Right renal pelvis (tissue), 4 donors: ENCODE measurements at regions not wholly inside any gene's neighbourhood (a gene's known extent, or its start where the extent isn't known, plus 50 kb on each side); places are given as distances from the start of the nearest gene placed in this dataset.
"Not testable (repeated sequence)": the region's sequence is repeated elsewhere in the genome, so short reads cannot be mapped to it uniquely, and the experiment has no call there.

ENCODE experiments used
- DNase-seq, 4 donors: peaks; one replicate each; pipeline ENCODE4 v3.0.0-alpha.2; 2013; ENCODE audit warnings: low read depth in 4 of 4, low spot score in 3 of 4, missing footprints in 1 of 4

DNA sequence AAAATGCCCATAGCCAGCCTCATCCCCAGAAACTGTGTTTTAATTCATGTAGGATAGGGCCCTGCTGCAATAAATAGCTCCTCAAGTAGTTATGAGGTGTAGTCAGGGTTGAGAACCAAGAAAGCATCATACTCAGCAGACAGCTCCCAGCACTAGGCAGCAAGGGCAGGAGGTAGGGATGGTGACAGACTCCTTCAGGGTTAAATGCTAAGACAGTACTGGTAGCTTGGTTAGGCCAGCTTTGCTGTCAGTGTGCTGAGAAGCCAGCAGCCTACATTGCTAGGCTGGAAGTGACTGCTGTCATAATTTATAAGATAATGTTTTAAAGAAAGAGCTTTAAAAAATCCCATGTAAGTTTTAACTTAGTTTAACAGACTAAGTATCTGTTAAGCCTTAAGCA lies 113.9 kb upstream of the IMMP2L start:
- DNase-seq: no peak

DNA sequence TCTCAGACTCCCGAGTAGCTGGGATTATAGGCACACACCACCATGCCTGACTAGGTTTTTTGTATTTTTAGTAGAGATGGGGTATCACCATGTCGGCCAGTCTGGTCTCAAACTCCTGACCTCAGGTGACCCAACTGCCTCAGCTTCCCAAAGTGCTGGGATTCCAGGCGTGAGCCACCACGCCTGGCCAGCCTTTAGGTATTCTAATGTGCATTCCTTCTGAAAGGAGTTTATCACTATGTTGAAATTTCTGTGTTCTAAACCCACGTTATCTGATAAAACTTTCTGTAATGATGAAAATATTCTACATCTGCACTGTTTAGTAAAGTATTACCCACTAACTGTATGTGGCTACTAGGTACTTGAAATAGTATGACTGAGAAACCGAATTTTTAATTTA lies 110.6 kb upstream of the IMMP2L start:
- DNase-seq: no peak

DNA sequence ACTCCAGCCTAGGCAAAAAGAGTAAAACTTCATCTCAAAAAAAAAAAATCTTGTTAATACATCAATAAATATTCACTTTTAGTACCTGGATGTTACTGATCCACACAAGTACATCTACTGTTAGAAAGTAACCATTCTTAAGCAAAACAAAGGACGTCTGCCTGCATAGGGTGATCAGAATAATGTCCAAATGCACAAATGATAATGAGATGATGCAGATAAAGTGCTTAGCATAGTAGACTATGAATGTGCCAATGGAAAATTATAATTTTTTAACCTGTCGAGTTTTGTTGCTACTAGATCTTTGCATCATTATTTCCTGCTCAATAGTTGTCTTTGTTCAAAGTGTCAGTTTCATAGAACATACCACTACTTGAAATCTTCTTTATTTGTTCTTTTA lies 109.6 kb upstream of the IMMP2L start:
- DNase-seq: no peak

DNA sequence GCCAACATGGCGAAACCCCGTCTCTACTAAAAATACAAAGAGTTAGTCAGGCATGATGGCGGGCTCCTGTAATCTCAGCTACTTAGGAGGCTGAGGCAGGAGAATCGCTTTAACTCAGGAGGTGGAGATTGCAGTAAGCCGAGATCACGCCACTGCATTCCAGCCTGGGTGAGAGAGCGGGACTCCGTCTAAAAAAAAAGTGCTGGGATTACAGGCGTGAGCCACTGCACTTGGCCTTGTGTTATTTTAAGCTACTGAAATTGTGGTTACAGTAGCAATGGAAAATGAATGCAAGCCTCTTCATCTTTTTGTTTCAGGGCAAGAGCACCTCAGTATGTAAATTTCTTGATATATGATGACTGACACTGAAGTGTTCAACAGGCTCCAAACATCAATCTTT lies 106.4 kb upstream of the IMMP2L start:
- no peak for DNase-seq

DNA sequence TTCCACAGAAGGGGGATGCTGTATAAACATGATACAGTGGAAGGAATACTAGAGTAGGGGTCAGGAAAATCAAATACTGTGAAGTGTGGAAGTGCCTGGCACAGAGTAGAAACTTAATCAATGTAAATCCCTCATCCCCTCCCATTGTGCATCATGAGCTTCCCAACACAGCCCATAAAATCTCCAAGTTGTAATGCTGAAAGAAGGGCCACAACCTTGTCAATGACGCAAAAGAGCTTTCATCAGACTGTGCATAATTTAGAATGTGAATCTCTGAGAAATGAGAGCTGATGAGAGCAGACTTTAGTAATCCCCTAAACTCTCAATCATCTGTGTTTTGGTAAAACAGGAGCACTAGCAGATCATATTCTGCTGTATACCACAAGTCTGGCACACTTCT lies 105.2 kb upstream of the IMMP2L start:
- no peak for DNase-seq

DNA sequence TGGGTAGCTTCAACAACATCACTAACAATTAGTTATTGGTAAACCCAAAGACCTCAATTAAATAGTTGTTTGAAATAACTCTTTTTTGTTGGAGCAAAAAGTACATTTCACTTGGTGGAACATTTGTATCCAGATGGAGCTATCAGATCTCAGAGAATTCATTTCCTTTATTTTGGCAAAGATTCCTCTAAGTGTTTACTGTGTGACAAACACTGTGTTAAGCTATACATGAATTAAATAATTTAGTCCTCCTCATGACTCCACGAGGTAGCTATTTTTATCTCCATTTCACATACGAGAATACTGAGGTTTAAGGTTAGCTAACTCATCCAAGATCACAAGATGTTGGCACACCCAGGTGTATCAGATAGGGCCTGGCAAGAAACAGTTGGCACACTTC lies 104.0 kb upstream of the IMMP2L start:
- DNase-seq: no peak

DNA sequence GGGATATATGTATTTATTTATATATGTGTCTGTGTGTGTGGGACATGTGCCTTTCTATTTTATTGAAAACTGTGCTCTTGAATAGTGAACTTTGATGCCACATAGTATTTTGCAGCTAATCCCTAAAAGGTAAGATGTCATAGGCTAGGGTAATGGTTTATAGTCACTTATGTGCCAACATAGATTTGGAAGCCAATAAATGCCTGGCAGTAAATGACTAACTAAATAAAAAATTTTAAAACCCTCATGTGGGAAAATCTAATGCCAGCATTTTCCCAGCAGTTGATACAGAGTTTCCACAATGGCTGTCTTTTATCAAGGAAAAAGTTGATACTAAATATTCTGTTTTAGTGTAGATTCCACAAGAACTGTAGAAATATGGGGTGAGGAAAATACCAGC lies 101.5 kb upstream of the IMMP2L start:
- DNase-seq: no peak

DNA sequence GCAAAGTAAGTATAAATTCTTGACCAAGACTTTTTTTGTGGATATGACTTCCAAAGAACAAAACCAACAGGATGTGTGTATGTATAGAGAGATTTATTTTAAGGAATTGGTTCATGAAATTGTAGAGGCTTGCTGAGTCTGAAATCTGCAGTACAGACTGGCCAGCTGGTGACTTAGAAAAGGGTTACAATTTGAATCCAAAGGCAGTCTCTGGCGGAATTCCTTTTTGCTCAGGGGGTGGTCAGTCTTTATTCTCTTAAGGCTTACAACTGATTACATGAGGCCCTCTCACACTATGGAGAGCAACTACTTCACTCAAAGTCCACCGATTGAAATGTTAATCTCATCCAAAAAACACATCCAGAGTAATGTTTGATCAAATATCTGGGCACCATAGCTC lies 100.1 kb upstream of the IMMP2L start:
- no peak for DNase-seq

DNA sequence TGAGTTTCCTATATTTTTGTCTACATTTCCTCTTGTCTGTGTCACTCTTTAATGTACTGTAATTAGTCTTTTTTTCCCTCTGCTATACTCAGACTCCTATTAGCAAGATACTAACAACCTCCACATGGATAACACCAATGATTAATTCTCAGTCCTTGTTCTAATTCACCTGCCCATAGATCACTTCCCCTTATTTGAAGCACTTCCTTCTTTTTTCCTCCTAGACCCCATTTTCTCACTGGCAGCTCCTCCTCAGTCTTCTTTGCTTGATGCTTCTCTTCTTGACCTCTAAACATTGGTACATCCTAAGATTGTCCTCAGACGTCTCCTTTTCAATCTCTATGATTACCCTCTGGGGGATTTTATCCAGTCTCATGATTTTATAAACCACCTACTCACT lies 98.2 kb upstream of the IMMP2L start:
- DNase-seq: no peak

DNA sequence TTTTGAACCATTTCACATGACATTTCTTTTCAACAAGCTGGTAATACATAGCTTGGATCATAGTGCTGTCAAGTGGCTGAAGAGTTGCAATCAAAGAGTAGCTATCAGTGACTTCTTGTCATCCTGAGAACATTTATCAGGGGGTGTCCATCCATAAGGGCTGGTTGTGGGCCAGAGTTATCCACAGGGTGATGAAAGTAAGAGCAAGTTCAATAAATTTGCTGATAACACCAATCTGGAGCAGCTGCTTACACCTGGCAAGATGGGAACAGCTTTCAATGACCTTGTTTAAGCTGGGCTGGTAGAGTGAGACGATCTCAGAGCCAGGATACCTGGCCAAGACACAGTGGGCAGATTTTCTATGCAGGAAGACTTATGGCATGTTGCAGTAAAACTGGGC lies 96.3 kb upstream of the IMMP2L start:
- no peak for DNase-seq

DNA sequence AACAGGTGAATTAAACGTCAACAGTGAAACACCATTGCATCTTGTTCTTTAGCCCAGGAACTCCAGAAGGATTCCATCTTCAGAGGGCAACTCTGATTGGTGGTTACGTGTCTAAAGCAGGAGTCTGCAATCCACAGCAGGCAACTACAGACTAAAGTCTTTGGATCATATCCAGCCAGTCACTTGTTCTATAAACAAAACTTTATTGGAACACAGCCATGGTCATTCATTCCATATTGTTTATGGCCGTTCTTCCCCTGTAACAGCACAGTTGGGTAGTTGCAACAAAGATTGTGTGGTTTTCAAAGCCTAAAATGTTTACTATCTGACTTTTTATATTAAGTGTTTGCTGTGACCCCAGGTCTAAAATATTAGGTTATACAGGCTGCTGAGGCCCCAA lies 94.7 kb upstream of the IMMP2L start:
- no peak for DNase-seq

DNA sequence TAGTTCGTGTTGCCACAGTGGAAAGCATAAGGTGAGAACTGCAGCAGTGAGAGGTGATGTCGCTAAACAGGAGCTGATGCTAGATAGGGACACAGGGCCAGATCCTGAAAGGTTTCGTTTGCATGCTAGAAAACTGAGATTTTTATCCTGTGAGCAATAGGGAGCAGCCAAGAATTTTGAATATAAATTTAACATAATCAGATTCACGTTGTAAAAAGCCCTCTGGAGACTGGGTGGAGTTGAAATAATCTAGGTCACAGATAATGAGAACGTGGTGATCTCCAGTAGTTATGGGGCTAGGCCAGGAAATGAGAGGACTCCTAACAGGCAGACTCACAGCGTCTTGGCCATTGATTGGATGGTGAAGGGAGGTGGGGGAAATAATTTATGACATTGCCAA lies 92.1 kb upstream of the IMMP2L start:
- DNase-seq: no peak

DNA sequence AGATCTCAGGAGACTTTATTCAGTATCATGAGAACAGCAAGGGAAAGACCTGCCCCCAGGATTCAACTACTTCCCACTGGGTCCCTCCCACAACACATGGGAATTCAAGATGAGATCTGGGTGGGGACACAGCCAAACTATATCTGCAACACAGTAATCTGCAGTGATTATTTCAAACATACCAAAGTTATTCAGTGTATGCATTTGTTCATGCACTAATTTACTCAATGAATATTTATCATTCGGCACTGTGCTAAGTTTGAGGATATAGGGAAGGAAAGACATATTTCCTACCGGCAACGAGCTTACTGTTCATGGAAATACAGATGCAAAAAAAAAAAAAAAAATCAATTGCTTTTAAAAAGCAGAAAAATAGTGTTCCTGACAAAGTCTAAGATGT lies 91.6 kb upstream of the IMMP2L start:
- DNase-seq: no peak

DNA sequence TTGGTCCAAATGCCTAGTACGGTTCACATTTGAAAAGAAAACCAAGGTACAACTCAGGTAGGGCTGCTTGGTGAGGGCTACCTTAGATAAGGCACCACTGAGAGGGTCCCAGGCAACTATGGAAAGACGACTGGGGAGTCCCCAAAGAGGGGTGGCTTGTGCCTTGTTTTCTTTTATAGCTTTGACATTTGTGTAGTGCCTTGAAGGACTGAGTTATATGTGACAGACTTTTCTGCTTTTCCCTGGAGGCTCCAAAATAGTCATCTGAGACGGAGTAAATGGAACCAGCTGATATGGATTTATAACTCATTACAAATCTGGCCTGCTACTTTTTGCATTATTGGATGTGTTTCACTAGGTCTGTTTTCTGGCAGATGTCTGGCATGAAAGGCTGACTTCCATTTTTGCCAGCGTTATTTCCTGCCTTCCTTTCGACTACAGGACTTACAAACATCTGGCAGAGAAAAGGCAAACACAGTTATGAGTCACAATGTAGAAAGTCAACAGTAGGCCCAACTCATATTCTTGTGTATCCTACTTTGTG lies 88.2 kb upstream of the IMMP2L start:
- DNase-seq: no peak

DNA sequence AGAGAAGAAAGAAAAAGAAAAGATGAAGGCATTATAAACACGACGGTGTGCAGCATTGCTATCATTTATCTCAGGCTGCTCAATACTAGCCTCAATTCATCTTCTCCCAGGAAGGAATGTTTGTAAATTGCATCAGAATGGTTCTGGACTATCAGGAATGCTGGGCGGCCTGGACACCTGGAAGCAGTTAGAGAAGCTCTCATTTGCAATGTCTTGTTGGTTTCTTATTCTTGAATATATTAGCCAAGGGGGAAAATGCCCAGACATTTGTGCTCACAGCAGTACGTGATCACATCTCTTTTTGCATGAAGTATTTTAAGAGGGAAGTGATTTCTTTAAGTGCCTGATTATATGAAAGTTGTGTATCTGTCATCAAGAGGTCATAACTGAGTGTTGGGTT lies 85.6 kb upstream of the IMMP2L start:
- no peak for DNase-seq

DNA sequence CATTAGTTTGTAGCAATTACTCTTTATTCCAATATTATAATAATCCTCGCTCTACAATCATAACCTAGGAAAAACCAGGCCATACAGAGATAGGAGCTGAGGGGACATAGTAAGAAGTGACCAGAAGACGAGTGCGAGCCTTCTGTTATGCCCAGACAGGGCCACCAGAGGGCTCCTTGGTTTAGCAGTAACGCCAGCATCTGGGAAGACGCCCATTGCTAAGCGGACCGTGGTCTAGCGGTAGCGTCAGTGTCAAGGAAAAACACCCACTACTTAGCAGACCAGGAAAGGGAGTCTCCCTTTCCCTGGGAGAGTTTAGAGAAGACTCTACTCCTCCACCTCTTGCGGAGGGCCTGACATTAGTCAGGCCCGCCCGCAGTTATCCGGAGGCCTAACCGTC lies 82.3 kb upstream of the IMMP2L start:
- not testable (repeated sequence) for DNase-seq

DNA sequence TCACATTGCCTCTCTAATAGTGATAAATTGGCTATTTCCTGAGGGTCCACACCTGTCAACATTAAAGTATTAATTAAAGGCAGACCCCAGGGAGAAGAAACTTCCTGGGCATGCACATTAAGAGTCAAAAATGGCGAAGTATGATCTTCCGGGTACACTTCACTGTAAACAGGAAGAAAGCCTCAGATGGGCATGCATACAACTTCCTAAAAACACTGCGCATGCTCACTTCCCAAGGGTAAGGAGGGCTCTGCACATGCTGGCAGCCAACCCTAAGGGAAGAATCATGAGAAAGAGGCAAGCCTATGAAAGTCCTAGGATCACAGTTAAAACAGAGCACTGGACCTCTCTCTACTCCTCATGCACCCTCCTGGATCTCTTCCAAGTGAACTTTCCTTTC lies 80.1 kb upstream of the IMMP2L start:
- no peak for DNase-seq

DNA sequence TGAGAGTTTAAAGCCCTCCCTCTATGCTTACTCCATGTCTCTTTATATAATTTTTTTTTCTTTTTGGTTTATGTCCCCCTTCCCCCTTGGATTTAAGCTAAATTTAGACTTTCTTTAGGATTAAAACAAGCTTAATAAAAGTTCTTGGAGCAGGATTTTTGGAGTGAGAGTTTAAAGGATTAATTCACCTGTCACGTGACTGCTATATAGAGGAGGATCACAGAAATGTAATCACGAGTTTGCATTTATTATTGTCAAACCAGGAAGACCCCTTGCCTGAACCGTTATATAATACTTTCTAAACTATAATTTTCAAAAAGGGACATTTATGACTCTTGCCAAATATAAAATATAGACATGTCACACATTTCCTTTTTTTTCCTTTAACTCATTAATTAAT lies 78.1 kb upstream of the IMMP2L start:
- peak in 1 of 4 donors; percentile 4 for DNase-seq

DNA sequence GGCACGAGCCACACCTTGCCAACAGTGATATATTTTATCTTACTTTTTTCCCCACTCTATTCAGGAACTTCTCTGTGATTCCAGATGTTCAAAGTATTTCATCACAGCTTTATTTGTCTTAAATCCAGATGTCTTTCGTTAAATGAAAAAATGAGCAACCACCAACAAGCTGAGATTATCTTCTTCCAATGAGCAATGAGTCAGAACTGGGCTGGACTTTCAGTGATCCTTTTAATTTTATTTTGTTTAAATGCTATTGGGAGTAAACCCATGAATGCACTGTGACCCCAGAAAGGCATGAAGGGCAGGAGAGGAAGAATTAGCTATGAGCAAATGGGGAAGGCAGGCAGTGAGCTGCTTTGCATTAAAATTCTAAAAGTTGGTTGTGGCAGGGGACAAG lies 77.6 kb upstream of the IMMP2L start:
- DNase-seq: peak in 1 of 4 donors; percentile 25

DNA sequence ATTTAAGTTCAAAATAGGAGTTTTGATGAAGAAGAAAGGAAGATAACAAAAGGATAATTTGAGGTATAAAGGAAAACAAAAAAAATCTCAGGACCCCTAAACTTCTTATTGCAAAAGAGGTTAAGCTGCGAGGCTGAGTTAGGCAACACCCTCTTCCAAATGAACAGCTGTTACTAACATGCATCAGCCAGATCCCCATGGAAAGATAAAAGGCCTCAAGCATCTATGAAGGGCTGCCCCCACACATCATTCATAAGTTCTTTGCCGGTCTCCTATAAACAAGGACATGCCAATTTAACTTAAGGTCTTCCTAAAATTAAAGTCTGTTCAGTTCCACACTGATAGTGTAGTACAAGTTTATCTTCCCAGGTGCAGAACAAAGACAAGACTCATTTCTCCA lies 75.8 kb upstream of the IMMP2L start:
- DNase-seq: no peak

DNA sequence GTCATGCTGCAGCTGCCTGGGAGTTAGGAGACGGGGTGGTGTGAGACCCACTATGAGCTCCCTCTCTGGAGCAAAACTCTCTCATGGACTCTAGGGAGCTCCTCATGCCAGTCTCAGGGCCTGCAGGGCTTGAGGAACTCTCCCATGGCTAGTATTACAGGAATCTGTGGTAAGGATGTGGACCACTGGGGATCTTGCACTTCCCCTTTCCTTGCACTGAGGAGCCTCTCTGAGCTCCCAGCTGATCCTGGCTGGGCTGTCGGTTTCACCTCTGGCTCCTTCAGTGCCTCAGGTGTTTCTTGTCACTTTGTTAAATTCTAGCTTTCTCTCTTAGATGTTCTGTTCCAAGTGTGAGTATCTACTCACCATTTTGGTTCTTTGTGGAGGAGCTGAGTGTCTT lies 71.6 kb upstream of the IMMP2L start:
- DNase-seq: no peak

DNA sequence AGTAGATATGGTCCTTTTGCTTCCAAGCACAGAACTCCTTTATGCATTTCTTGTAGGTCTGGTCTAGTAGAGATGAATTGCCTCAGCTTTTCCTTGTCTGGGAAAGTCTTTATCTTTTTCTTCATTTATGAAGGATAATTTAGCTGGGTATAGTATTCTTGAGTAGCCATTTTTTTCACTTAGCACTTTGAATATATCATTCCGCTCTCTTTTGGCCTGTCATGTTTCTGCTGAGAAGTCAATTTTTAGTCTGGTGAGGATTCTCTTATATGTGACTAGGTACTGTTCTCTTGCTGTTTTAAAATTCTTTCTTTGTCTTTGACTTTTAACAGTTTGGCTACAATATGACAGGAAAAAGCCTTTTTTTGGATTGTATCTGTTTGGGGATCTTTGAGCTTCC lies 68.6 kb upstream of the IMMP2L start:
- DNase-seq: no peak

DNA sequence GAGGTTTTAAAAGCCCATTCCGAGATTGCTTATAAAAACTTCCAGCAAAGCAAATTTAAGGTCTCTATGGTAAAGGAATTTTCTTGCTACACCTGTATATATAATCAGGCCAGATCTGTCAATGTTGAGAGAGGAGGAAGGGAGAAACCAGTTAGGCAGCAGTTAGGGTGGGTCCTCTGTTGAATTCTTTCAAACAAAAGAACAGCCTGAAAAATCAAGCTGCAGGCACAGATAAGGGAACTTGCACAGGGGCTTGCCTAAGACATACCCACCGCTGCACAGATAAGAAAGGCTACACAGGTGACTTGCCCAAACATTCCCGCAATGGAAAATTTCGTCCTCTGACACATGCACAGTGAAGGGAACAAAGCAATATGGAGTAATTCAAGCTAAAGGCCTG lies 59.8 kb upstream of the IMMP2L start:
- DNase-seq: no peak
